GM12864 (cell line): ENCODE measurements at regions not wholly inside any gene's neighbourhood (a gene's known extent, or its start where the extent isn't known, plus 50 kb on each side); places are given as distances from the start of the nearest gene placed in this dataset.

Source experiments
- DNase-seq: peaks from one replicate; pipeline ENCODE4 v3.0.0-alpha.2; 2011; ENCODE audit warnings: low read depth
- H3K4me3 ChIP-seq: 2 replicates; pipeline ENCODE4 v1.5.1; 2011; ENCODE audit warnings: mild to moderate bottlenecking, low read depth, low read length, control low read depth
- CTCF ChIP-seq: IDR thresholded peaks from 2 replicates; pipeline ENCODE4 v1.5.1; 2011; ENCODE audit warnings: low read depth, mild to moderate bottlenecking, moderate library complexity, low read length, control low read depth, inconsistent platforms; ENCODE audit errors: missing control alignments

GRCh38 chr18:8507361-8507760 lies 101.9 kb upstream of the RAB12 start:
- peak; percentile 48 for TF ChIP-seq CTCF
- DNase-seq, result no peak
- no peak overlapping the region for H3K4me3 ChIP-seq

GRCh38 chr18:8507915-8508705 lies 101.1 kb upstream of the RAB12 start:
- no peak for TF ChIP-seq CTCF
- no peak for DNase-seq
- H3K4me3 ChIP-seq, result no peak overlapping the region

- DNase-seq, result no peak
- TF ChIP-seq CTCF, result no peak
- no peak overlapping the region for H3K4me3 ChIP-seq
These were observed 96.0 kb upstream of the RAB12 start for GRCh38 chr18:8513249-8513648.

- H3K4me3 ChIP-seq, result no peak overlapping the region
- TF ChIP-seq CTCF, result no peak
- no peak for DNase-seq
These were observed 94.8 kb upstream of the RAB12 start for GRCh38 chr18:8514409-8514808.

GRCh38 chr18:8515142-8515865 lies 93.9 kb upstream of the RAB12 start:
- H3K4me3 ChIP-seq, result no peak overlapping the region
- no peak for TF ChIP-seq CTCF
- DNase-seq, result no peak

GRCh38 chr18:8516371-8517250 lies 92.6 kb upstream of the RAB12 start:
- DNase-seq, result no peak
- no peak overlapping the region for H3K4me3 ChIP-seq
- TF ChIP-seq CTCF, result no peak
